ENCODE measurements at regions not wholly inside any gene's neighbourhood (a gene's known extent, or its start where the extent isn't known, plus 50 kb on each side); places are given as distances from the start of the nearest gene placed in this dataset.

GRCh38 chr6:48229841-48230240 is 118.8 kb upstream of the PTCHD4 start:
- ATAC-seq (no peak), DNase-seq (no peak)
- ChIA-PET POLR2A (no interaction called here), CTCF (interaction anchor here (1.0 kb wide), 1 partner anchor 1176 kb away, joined by 3 read pairs; no protein-coding TSS in a partner anchor)
- H3K4me1 Mint-ChIP-seq = no peaks in the 10 kb centered on the region
- H3K27me3 Mint-ChIP-seq = no peaks in the 10 kb centered on the region
- no peaks in the 10 kb centered on the region for H3K9me3 Mint-ChIP-seq (ENCODE audit: low read depth)
- no peaks in the 10 kb centered on the region for H3K36me3 Mint-ChIP-seq (ENCODE audit: low read depth)
- no peak overlapping the region for H3K27ac Mint-ChIP-seq
- no peak overlapping the region for H3K4me3 Mint-ChIP-seq
- intact Hi-C loops (cut with DNase I, micrococcal nuclease) = no loop called here

GRCh38 chr6:48222241-48222640 is 111.2 kb upstream of the PTCHD4 start:
- intact Hi-C loops (cut with DNase I, micrococcal nuclease) = no loop called here
- ChIA-PET CTCF (interaction anchor here (0.5 kb wide), 1 partner anchor 83 kb away, joined by 3 read pairs; no protein-coding TSS in a partner anchor), POLR2A (no interaction called here)
- Mint-ChIP-seq H3K27ac (no peak overlapping the region), H3K27me3 (no peaks in the 10 kb centered on the region), H3K4me3 (no peak overlapping the region), H3K36me3 (ENCODE audit: low read depth) (no peaks in the 10 kb centered on the region), H3K9me3 (ENCODE audit: low read depth) (no peaks in the 10 kb centered on the region), H3K4me1 (no peaks in the 10 kb centered on the region)
- ATAC-seq (no peak), DNase-seq (no peak)

- Mint-ChIP-seq H3K36me3 (ENCODE audit: low read depth) (no peaks in the 10 kb centered on the region), H3K9me3 (ENCODE audit: low read depth) (peaks cover 2% of the 10 kb centered on the region), H3K27ac (no peak overlapping the region), H3K4me1 (no peaks in the 10 kb centered on the region), H3K4me3 (no peak overlapping the region), H3K27me3 (no peaks in the 10 kb centered on the region)
- CTCF ChIA-PET = no interaction called here
- intact Hi-C loops (cut with DNase I, micrococcal nuclease) = no loop called here
- POLR2A ChIA-PET = no interaction called here
- no peak for ATAC-seq
- no peak for DNase-seq
Observed at GRCh38 chr6:48213076-48213788, 102.2 kb upstream of the PTCHD4 start.

- ATAC-seq = no peak
- H3K4me1 Mint-ChIP-seq = no peaks in the 10 kb centered on the region
- no peak overlapping the region for H3K4me3 Mint-ChIP-seq
- H3K27ac Mint-ChIP-seq = no peak overlapping the region
- no peak for DNase-seq
- H3K36me3 Mint-ChIP-seq (ENCODE audit: low read depth) = no peaks in the 10 kb centered on the region
- H3K27me3 Mint-ChIP-seq = no peaks in the 10 kb centered on the region
- H3K9me3 Mint-ChIP-seq (ENCODE audit: low read depth) = peaks cover 2% of the 10 kb centered on the region
- CTCF ChIA-PET = no interaction called here
- intact Hi-C loops (cut with DNase I, micrococcal nuclease) = no loop called here
- POLR2A ChIA-PET = no interaction called here
Observed at GRCh38 chr6:48212501-48212900, 101.5 kb upstream of the PTCHD4 start.

- no peak overlapping the region for H3K4me3 Mint-ChIP-seq
- intact Hi-C loops (cut with DNase I, micrococcal nuclease) = no loop called here
Observed at GRCh38 chr6:48206091-48206490, 95.1 kb upstream of the PTCHD4 start.

GRCh38 chr6:48200869-48201390 is 89.9 kb upstream of the PTCHD4 start:
- Mint-ChIP-seq H3K4me3 (no peak overlapping the region), H3K27me3 (peaks cover 2% of the 10 kb centered on the region), H3K27ac (no peak overlapping the region), H3K9me3 (ENCODE audit: low read depth) (peaks cover 7% of the 10 kb centered on the region), H3K4me1 (no peaks in the 10 kb centered on the region), H3K36me3 (ENCODE audit: low read depth) (no peaks in the 10 kb centered on the region)
- DNase-seq (no peak), ATAC-seq (no peak)
- ChIA-PET POLR2A (no interaction called here), CTCF (no interaction called here)
- intact Hi-C loops (cut with DNase I, micrococcal nuclease) = no loop called here

More at GRCh38 chr6:48206091-48206490, 95.1 kb upstream of the PTCHD4 start:
- no peak for ATAC-seq
- Mint-ChIP-seq H3K36me3 (ENCODE audit: low read depth) (no peaks in the 10 kb centered on the region), H3K4me1 (no peaks in the 10 kb centered on the region), H3K9me3 (ENCODE audit: low read depth) (peaks cover 9% of the 10 kb centered on the region), H3K27me3 (peaks cover 2% of the 10 kb centered on the region), H3K27ac (no peak overlapping the region)
- ChIA-PET CTCF (no interaction called here), POLR2A (no interaction called here)
- DNase-seq = no peak

GRCh38 chr6:48199499-48199898 is 88.5 kb upstream of the PTCHD4 start:
- H3K4me1 Mint-ChIP-seq = no peaks in the 10 kb centered on the region
- intact Hi-C loops (cut with DNase I, micrococcal nuclease) = no loop called here
- DNase-seq = no peak
- no peak for ATAC-seq
- H3K36me3 Mint-ChIP-seq (ENCODE audit: low read depth) = no peaks in the 10 kb centered on the region
- peaks cover 9% of the 10 kb centered on the region for H3K9me3 Mint-ChIP-seq (ENCODE audit: low read depth)
- no peak overlapping the region for H3K4me3 Mint-ChIP-seq
- H3K27ac Mint-ChIP-seq = no peak overlapping the region
- ChIA-PET CTCF (no interaction called here), POLR2A (no interaction called here)
- peaks cover 2% of the 10 kb centered on the region for H3K27me3 Mint-ChIP-seq

- Mint-ChIP-seq H3K27ac (no peak overlapping the region), H3K27me3 (peaks cover 2% of the 10 kb centered on the region), H3K4me1 (no peaks in the 10 kb centered on the region), H3K36me3 (ENCODE audit: low read depth) (no peaks in the 10 kb centered on the region), H3K4me3 (no peak overlapping the region), H3K9me3 (ENCODE audit: low read depth) (peaks cover 7% of the 10 kb centered on the region)
- ATAC-seq (no peak), DNase-seq (no peak)
- ChIA-PET CTCF (no interaction called here), POLR2A (no interaction called here)
- intact Hi-C loops (cut with DNase I, micrococcal nuclease) = no loop called here
Observed at GRCh38 chr6:48197941-48198340, 86.9 kb upstream of the PTCHD4 start.

- no peaks in the 10 kb centered on the region for H3K36me3 Mint-ChIP-seq (ENCODE audit: low read depth)
- no peak overlapping the region for H3K4me3 Mint-ChIP-seq
- POLR2A ChIA-PET = no interaction called here
- intact Hi-C loops (cut with DNase I, micrococcal nuclease) = no loop called here
- H3K27me3 Mint-ChIP-seq = no peaks in the 10 kb centered on the region
- ATAC-seq (no peak), DNase-seq (no peak)
- peaks cover 2% of the 10 kb centered on the region for H3K9me3 Mint-ChIP-seq (ENCODE audit: low read depth)
- H3K27ac Mint-ChIP-seq = no peak overlapping the region
- CTCF ChIA-PET = no interaction called here
- H3K4me1 Mint-ChIP-seq = no peaks in the 10 kb centered on the region
Observed at GRCh38 chr6:48194596-48195295, 83.7 kb upstream of the PTCHD4 start.

- ChIA-PET CTCF (no interaction called here), POLR2A (no interaction called here)
- intact Hi-C loops (cut with DNase I, micrococcal nuclease) = no loop called here
- no peak for DNase-seq
- H3K4me1 Mint-ChIP-seq = no peaks in the 10 kb centered on the region
- no peaks in the 10 kb centered on the region for H3K36me3 Mint-ChIP-seq (ENCODE audit: low read depth)
- no peaks in the 10 kb centered on the region for H3K9me3 Mint-ChIP-seq (ENCODE audit: low read depth)
- H3K27me3 Mint-ChIP-seq = no peaks in the 10 kb centered on the region
- ATAC-seq = no peak
- no peak overlapping the region for H3K27ac Mint-ChIP-seq
- H3K4me3 Mint-ChIP-seq = no peak overlapping the region
Observed at GRCh38 chr6:48188158-48188557, 77.2 kb upstream of the PTCHD4 start.

- H3K27ac Mint-ChIP-seq = no peak overlapping the region
- no peak overlapping the region for H3K4me3 Mint-ChIP-seq
- no peaks in the 10 kb centered on the region for H3K36me3 Mint-ChIP-seq (ENCODE audit: low read depth)
- H3K4me1 Mint-ChIP-seq = no peaks in the 10 kb centered on the region
- POLR2A ChIA-PET = no interaction called here
- intact Hi-C loops (cut with DNase I, micrococcal nuclease) = no loop called here
- no peaks in the 10 kb centered on the region for H3K27me3 Mint-ChIP-seq
- CTCF ChIA-PET = no interaction called here
- H3K9me3 Mint-ChIP-seq (ENCODE audit: low read depth) = no peaks in the 10 kb centered on the region
- DNase-seq = no peak
- no peak for ATAC-seq
Observed at GRCh38 chr6:48186746-48187145, 75.7 kb upstream of the PTCHD4 start.

GRCh38 chr6:48184648-48185047 is 73.7 kb upstream of the PTCHD4 start:
- H3K9me3 Mint-ChIP-seq (ENCODE audit: low read depth) = no peaks in the 10 kb centered on the region
- no peaks in the 10 kb centered on the region for H3K27me3 Mint-ChIP-seq
- CTCF ChIA-PET = no interaction called here
- POLR2A ChIA-PET = no interaction called here
- no peak for ATAC-seq
- no peaks in the 10 kb centered on the region for H3K4me1 Mint-ChIP-seq
- H3K4me3 Mint-ChIP-seq = no peak overlapping the region
- intact Hi-C loops (cut with DNase I, micrococcal nuclease) = no loop called here
- H3K27ac Mint-ChIP-seq = no peak overlapping the region
- DNase-seq = no peak
- H3K36me3 Mint-ChIP-seq (ENCODE audit: low read depth) = no peaks in the 10 kb centered on the region

Data from activated CD4-positive, alpha-beta T cell treated with anti-CD3 and anti-CD28 coated beads for 36 hours (primary cell).